HepG2 (cell line): ENCODE measurements at regions not wholly inside any gene's neighbourhood (a gene's known extent, or its start where the extent isn't known, plus 50 kb on each side); places are given as distances from the start of the nearest gene placed in this dataset.

Experiments
- ATAC-seq: fragments of 200-7000 bp; cut with Tn5 transposase; 3 replicates; pipeline ENCODE4 v1.9.1; 2020; ENCODE audit warnings: mild to moderate bottlenecking, moderate library complexity
- BruUV-seq: library from RNA; stranded (reverse); fragments of 400-500 nt; replicated peaks from 2 replicates; lab custom pipeline; 2021; lab: Mats Ljungman, UMichigan
- CTCF ChIA-PET: fragments of 300-600 bp; formaldehyde crosslinking; extraction: SDS; loops from one replicate; lab custom pipeline; 2021; ENCODE audit warnings: low total read pairs, inconsistent platforms, low intra/inter-chr PET ratio; lab: Yijun Ruan, JAX
- POLR2A ChIA-PET: fragments of 350-600 bp; sonication (Branson Sonifier 250); formaldehyde crosslinking; loops from one replicate; lab custom pipeline; 2020; ENCODE audit warnings: antibody characterized with exemption, inconsistent platforms; lab: Yijun Ruan, JAX
- DNase-seq: peaks from one replicate; pipeline ENCODE4 v3.0.0-alpha.2; 2015; ENCODE audit warnings: low spot score
- FAIRE-seq: peaks from 3 replicates; lab custom pipeline; 2011; peaks lifted over from hg19 to GRCh38; lab: Jason Lieb, UNC
- H2AFZ ChIP-seq: one replicate; pipeline ENCODE4 v1.6.1; 2011; ENCODE audit warnings: low read length, inconsistent platforms
- H3K27ac ChIP-seq: fragments of 300-600 bp; 3 replicates; pipeline ENCODE4 v1.8.0; 2011; ENCODE audit warnings: mixed run types, mild to moderate bottlenecking, mixed read lengths, low read length, inconsistent platforms; ENCODE audit not compliant: insufficient read depth; ENCODE audit errors: extremely low read length
- H3K27me3 ChIP-seq, 2 experiments: fragments of 200-600 bp in 1 of 2; 2 replicates in 1 of 2; 3 replicates in 1 of 2; pipeline versions ENCODE4 v1.6.0 to v1.8.0; 2011; ENCODE audit warnings: low read length in 2 of 2, mild to moderate bottlenecking in 2 of 2, moderate library complexity in 2 of 2, inconsistent platforms in 1 of 2; ENCODE audit not compliant: insufficient read depth in 2 of 2, control insufficient read depth in 1 of 2
- H3K36me3 ChIP-seq, 2 experiments: fragments of 200-600 bp in 1 of 2; replicated peaks in 1 of 2; 2 replicates in 1 of 2; 3 replicates in 1 of 2; pipeline versions ENCODE4 v1.5.1 to v1.8.0; 2011; ENCODE audit warnings: low read length in 2 of 2, inconsistent platforms in 1 of 2; ENCODE audit not compliant: insufficient read depth in 2 of 2, control insufficient read depth in 1 of 2
- H3K4me1 ChIP-seq: 2 replicates; pipeline ENCODE4 v1.5.1; 2012; ENCODE audit warnings: low read length, inconsistent platforms; ENCODE audit not compliant: insufficient read depth
- H3K4me2 ChIP-seq: 2 replicates; pipeline ENCODE4 v1.6.0; 2011; ENCODE audit warnings: low read depth, low read length, inconsistent platforms
- H3K4me3 ChIP-seq, 3 experiments: fragments of 200-600 bp in 1 of 3; sonication (generic), shearing (Covaris generic) in 1 of 3; replicated peaks in 1 of 3; 2 replicates each; pipeline ENCODE4 v1.5.1; 2011 to 2016; ENCODE audit warnings: low read length in 3 of 3, inconsistent platforms in 2 of 3, low read depth in 2 of 3, mild to moderate bottlenecking in 2 of 3, control low read depth in 1 of 3, mixed read lengths in 1 of 3; ENCODE audit not compliant: insufficient read depth in 1 of 3
- H3K79me2 ChIP-seq: one replicate; pipeline ENCODE4 v1.6.1; 2011; ENCODE audit warnings: low read length, inconsistent platforms; ENCODE audit not compliant: insufficient read depth
- H3K9ac ChIP-seq: 2 replicates; pipeline ENCODE4 v1.6.0; 2011; ENCODE audit warnings: mild to moderate bottlenecking, low read depth, low read length, inconsistent platforms; ENCODE audit not compliant: insufficient read depth
- H3K9me3 ChIP-seq: 2 replicates; pipeline ENCODE4 v1.5.1; 2012; ENCODE audit warnings: mild to moderate bottlenecking, low read length
- H4K20me1 ChIP-seq: 2 replicates; pipeline ENCODE4 v1.6.0; 2011; ENCODE audit warnings: inconsistent platforms, mild to moderate bottlenecking, low read length, moderate library complexity; ENCODE audit not compliant: insufficient read depth
- AFF4 ChIP-seq: sonication (generic); formaldehyde crosslinking; IDR thresholded peaks from 2 replicates; pipeline ENCODE4 v1.4.0; 2020; ENCODE audit warnings: missing genetic modification reagents
- CBX1 ChIP-seq: IDR thresholded peaks from one replicate; pipeline ENCODE4 v1.6.1; 2016; ENCODE audit warnings: antibody characterized with exemption, low read depth
- CEBPB ChIP-seq: IDR thresholded peaks from 2 replicates; pipeline ENCODE4 v1.6.1; 2011; ENCODE audit warnings: low read depth, low read length, improper control_type of control experiment, borderline replicate concordance
- ETV6 ChIP-seq: sonication (generic); formaldehyde crosslinking; conservative IDR thresholded peaks from 2 replicates; pipeline ENCODE4 v1.4.0; 2020; ENCODE audit warnings: missing genetic modification reagents
- HBP1 ChIP-seq: IDR thresholded peaks from 2 replicates; pipeline ENCODE4 v1.6.1; 2016; ENCODE audit warnings: low read depth, control low read depth
- HNF1B ChIP-seq: sonication (generic); formaldehyde crosslinking; IDR thresholded peaks from 2 replicates; pipeline ENCODE4 v1.5.1; 2020; ENCODE audit warnings: mild to moderate bottlenecking, moderate library complexity, missing genetic modification reagents
- HOXA7 ChIP-seq: sonication (generic); formaldehyde crosslinking; IDR thresholded peaks from 2 replicates; pipeline ENCODE4 v1.8.1; 2022; ENCODE audit warnings: mild to moderate bottlenecking, missing genetic modification reagents, moderate library complexity
- LCORL ChIP-seq, 2 experiments: fragments of 450-650 bp in 1 of 2; sonication (generic) in 1 of 2; formaldehyde crosslinking in 1 of 2; IDR thresholded peaks; 2 replicates each; pipeline versions ENCODE4 v1.5.0 to v1.6.1; 2017 to 2020; ENCODE audit warnings: antibody characterized with exemption in 1 of 2, missing genetic modification reagents in 1 of 2
- MTA1 ChIP-seq: sonication (generic); formaldehyde crosslinking; IDR thresholded peaks from 2 replicates; pipeline ENCODE4 v1.4.0; 2020; ENCODE audit warnings: missing genetic modification reagents, mild to moderate bottlenecking, borderline replicate concordance
- NRL ChIP-seq: sonication (generic); formaldehyde crosslinking; IDR thresholded peaks from 2 replicates; pipeline ENCODE4 v1.5.0; 2020; ENCODE audit warnings: missing genetic modification reagents, mild to moderate bottlenecking, moderate library complexity, borderline replicate concordance
- PBX2 ChIP-seq: IDR thresholded peaks from 2 replicates; pipeline ENCODE4 v1.6.1; 2016; ENCODE audit warnings: control low read depth
- RFX1 ChIP-seq: fragments of 450-650 bp; IDR thresholded peaks from 2 replicates; pipeline ENCODE4 v1.6.1; 2017
- ZMYM3 ChIP-seq: sonication (generic); formaldehyde crosslinking; IDR thresholded peaks from 2 replicates; pipeline ENCODE4 v1.5.1; 2020; ENCODE audit warnings: mild to moderate bottlenecking, missing genetic modification reagents
- ZNF274 ChIP-seq: sonication (generic); formaldehyde crosslinking; IDR thresholded peaks from 2 replicates; pipeline ENCODE4 v1.5.1; 2020; ENCODE audit warnings: mild to moderate bottlenecking, missing genetic modification reagents
- ZNF546 ChIP-seq: sonication (generic); formaldehyde crosslinking; conservative IDR thresholded peaks from 2 replicates; pipeline ENCODE4 v1.8.1; 2023; ENCODE audit warnings: mild to moderate bottlenecking, missing genetic modification reagents
- ZNF691 ChIP-seq: sonication (generic); formaldehyde crosslinking; IDR thresholded peaks from 2 replicates; pipeline ENCODE4 v1.4.0; 2020; ENCODE audit warnings: missing genetic modification reagents, low read depth, mild to moderate bottlenecking, borderline replicate concordance
- ZNF720 ChIP-seq: sonication (generic); formaldehyde crosslinking; IDR thresholded peaks from 2 replicates; pipeline ENCODE4 v1.4.0; 2020; ENCODE audit warnings: missing genetic modification reagents
- ZNF747 ChIP-seq: sonication (generic); formaldehyde crosslinking; IDR thresholded peaks from 2 replicates; pipeline ENCODE4 v1.8.1; 2023; ENCODE audit warnings: missing genetic modification reagents, mild to moderate bottlenecking, borderline replicate concordance
- WGBS: methylation state at CpG from one replicate; pipeline ENCODE4 v1.1.6; 2017; ENCODE audit warnings: low lambda C conversion rate; 5-methylcytosine and 5-hydroxymethylcytosine counted together
- in situ Hi-C: cut with HindIII; loops from 2 replicates; pipeline ENCODE4 v1.10.0; 2017; ENCODE audit warnings: low pct_unique_long_range_greater_than_20kb; ENCODE audit not compliant: extremely low pct_ligation_motif_present
- intact Hi-C: fragments of 100-400 bp; cut with micrococcal nuclease; formaldehyde crosslinking; loops from one replicate; pipeline ENCODE4 v1.10.0; 2022; ENCODE audit not compliant: unreplicated experiment

- Histone ChIP-seq H3K79me2 (no peaks in the 10 kb centered on the region), H3K36me3 (no peaks in the 10 kb centered on the region), H3K9me3 (no peaks in the 10 kb centered on the region), H3K4me2 (no peak overlapping the region), H3K27ac (no peak overlapping the region), H3K4me1 (no peaks in the 10 kb centered on the region), H3K27me3 (no peaks in the 10 kb centered on the region), H3K4me3 (no peak overlapping the region), H2AFZ (no peak overlapping the region), H4K20me1 (no peaks in the 10 kb centered on the region), H3K9ac (no peak overlapping the region)
- 40% methylated on average over 3 of the region's 3 CpGs for WGBS
- no peak for FAIRE-seq
- CTCF ChIA-PET = no interaction called here
- in situ Hi-C loops (no loop called here), intact Hi-C loops (no loop called here)
- DNase-seq = no peak
- POLR2A ChIA-PET = no interaction called here
- BruUV-seq = no TSS peak
- no peak for ATAC-seq
- no peak for TF ChIP-seq PBX2 (CRISPR knock-in tag)
- no peak for TF ChIP-seq AFF4 (CRISPR knock-in tag)
- no peak for TF ChIP-seq HBP1 (CRISPR knock-in tag)
- no peak for TF ChIP-seq ZNF747
- TF ChIP-seq LCORL (IDR thresholded peaks at IDR 0.05) = no peak
- TF ChIP-seq LCORL (CRISPR knock-in tag; IDR thresholded peaks at IDR 0.05) = no peak
- TF ChIP-seq ZMYM3 (CRISPR knock-in tag) = no peak
- TF ChIP-seq HNF1B = no peak
- TF ChIP-seq CBX1 = no peak
- TF ChIP-seq RFX1 = no peak
- TF ChIP-seq ZNF720 (CRISPR knock-in tag) = no peak
- TF ChIP-seq HOXA7 (CRISPR knock-in tag) = no peak
- no peak for TF ChIP-seq ZNF546
- TF ChIP-seq ETV6 (CRISPR knock-in tag) = no peak
- TF ChIP-seq CEBPB = no peak
- no peak for TF ChIP-seq ZNF691 (CRISPR knock-in tag)
- no peak for TF ChIP-seq ZNF274 (CRISPR knock-in tag)
- TF ChIP-seq NRL (CRISPR knock-in tag) = no peak
- no peak for TF ChIP-seq MTA1 (CRISPR knock-in tag)
These were observed 908.1 kb downstream of the DIPK2A start for GRCh38 chr3:144879701-144880100.
